ENCODE measurements at regions not wholly inside any gene's neighbourhood (a gene's known extent, or its start where the extent isn't known, plus 50 kb on each side); places are given as distances from the start of the nearest gene placed in this dataset.

DNA sequence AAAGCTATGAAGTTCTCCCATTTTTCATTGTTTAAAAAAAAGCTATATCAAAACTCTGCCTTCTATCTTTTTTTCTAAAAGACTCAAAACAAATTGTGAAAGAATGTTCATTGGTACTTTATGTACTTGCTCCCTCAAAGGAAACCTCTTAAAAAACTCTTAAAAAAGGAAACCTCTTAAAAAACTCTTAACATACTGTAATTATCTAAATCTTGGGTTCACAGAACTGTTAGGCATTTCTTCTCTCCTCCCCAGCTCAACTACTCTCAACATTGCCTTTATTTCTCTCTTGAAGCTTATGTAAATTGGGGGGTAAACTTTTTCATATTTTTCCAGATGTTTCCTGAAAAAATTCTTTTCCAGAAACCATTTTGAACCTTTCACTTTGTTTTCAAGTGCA is 330.5 kb upstream of the SLC39A10 start:
- TF ChIP-seq, protein P1, sequence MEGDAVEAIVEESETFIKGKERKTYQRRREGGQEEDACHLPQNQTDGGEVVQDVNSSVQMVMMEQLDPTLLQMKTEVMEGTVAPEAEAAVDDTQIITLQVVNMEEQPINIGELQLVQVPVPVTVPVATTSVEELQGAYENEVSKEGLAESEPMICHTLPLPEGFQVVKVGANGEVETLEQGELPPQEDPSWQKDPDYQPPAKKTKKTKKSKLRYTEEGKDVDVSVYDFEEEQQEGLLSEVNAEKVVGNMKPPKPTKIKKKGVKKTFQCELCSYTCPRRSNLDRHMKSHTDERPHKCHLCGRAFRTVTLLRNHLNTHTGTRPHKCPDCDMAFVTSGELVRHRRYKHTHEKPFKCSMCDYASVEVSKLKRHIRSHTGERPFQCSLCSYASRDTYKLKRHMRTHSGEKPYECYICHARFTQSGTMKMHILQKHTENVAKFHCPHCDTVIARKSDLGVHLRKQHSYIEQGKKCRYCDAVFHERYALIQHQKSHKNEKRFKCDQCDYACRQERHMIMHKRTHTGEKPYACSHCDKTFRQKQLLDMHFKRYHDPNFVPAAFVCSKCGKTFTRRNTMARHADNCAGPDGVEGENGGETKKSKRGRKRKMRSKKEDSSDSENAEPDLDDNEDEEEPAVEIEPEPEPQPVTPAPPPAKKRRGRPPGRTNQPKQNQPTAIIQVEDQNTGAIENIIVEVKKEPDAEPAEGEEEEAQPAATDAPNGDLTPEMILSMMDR (conservative IDR thresholded peaks at IDR 0.05; ENCODE audit: low read length) = no peak
- no peak for TF ChIP-seq EZH2phosphoT487 (IDR thresholded peaks at IDR 0.05; ENCODE audit: borderline replicate concordance, low read depth, low read length)
